NB4 (cell line): ENCODE measurements at regions not wholly inside any gene's neighbourhood (a gene's known extent, or its start where the extent isn't known, plus 50 kb on each side); places are given as distances from the start of the nearest gene placed in this dataset.

ENCODE experiments used
- POLR2A ChIP-seq: IDR thresholded peaks from 2 replicates; pipeline ENCODE4 v1.6.1; 2011; ENCODE audit warnings: mild to moderate bottlenecking; ENCODE audit not compliant: insufficient read length; ENCODE audit errors: extremely low read depth
- TF ChIP-seq, protein P1 (sequence below): IDR thresholded peaks from one replicate; pipeline ENCODE4 v1.5.1; 2012; ENCODE audit warnings: low read depth, low read length

- TF ChIP-seq, protein P1, sequence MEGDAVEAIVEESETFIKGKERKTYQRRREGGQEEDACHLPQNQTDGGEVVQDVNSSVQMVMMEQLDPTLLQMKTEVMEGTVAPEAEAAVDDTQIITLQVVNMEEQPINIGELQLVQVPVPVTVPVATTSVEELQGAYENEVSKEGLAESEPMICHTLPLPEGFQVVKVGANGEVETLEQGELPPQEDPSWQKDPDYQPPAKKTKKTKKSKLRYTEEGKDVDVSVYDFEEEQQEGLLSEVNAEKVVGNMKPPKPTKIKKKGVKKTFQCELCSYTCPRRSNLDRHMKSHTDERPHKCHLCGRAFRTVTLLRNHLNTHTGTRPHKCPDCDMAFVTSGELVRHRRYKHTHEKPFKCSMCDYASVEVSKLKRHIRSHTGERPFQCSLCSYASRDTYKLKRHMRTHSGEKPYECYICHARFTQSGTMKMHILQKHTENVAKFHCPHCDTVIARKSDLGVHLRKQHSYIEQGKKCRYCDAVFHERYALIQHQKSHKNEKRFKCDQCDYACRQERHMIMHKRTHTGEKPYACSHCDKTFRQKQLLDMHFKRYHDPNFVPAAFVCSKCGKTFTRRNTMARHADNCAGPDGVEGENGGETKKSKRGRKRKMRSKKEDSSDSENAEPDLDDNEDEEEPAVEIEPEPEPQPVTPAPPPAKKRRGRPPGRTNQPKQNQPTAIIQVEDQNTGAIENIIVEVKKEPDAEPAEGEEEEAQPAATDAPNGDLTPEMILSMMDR = no peak
- no peak for TF ChIP-seq POLR2A
Observed at GRCh38 chr15:87576486-87577176, 679.9 kb downstream of the NTRK3 start.
